SU-DHL-6 (cell line): ENCODE measurements at regions not wholly inside any gene's neighbourhood (a gene's known extent, or its start where the extent isn't known, plus 50 kb on each side); places are given as distances from the start of the nearest gene placed in this dataset.

Experiments
- CTCF ChIP-seq: fragments of 200-600 bp; sonication (generic); IDR thresholded peaks from one replicate; pipeline ENCODE4 v1.5.1; 2017; ENCODE audit warnings: antibody characterized with exemption, mild to moderate bottlenecking, low read length, moderate library complexity; ENCODE audit not compliant: insufficient read depth, poor library complexity, severe bottlenecking
- EZH2phosphoT487 ChIP-seq: fragments of 200-600 bp; sonication (generic), shearing (Covaris generic); conservative IDR thresholded peaks from 2 replicates; pipeline ENCODE4 v1.6.1; 2018; ENCODE audit warnings: mild to moderate bottlenecking, antibody characterized with exemption, low read length, moderate library complexity, mixed read lengths

GRCh38 chr21:16002874-16003466 is 273.2 kb downstream of the USP25 start:
- TF ChIP-seq CTCF (peak; percentile 18), EZH2phosphoT487 (no peak)
